ENCODE measurements at regions not wholly inside any gene's neighbourhood (a gene's known extent, or its start where the extent isn't known, plus 50 kb on each side); places are given as distances from the start of the nearest gene placed in this dataset.

- H3K9me3 Mint-ChIP-seq, result no peaks in the 10 kb centered on the region
- H3K36me3 Mint-ChIP-seq (ENCODE audit: low read depth), result no peaks in the 10 kb centered on the region
- no peak for TF ChIP-seq CTCF (IDR thresholded peaks at IDR 0.05; ENCODE audit: unreplicated experiment in 3 of 3)
- H3K27me3 Mint-ChIP-seq (ENCODE audit: low read depth), result no peaks in the 10 kb centered on the region
- H3K4me1 Mint-ChIP-seq, result peaks cover 4% of the 10 kb centered on the region
- H3K27ac Mint-ChIP-seq, result no peak overlapping the region
- no peak overlapping the region for H3K4me3 Mint-ChIP-seq
These were observed 77.5 kb upstream of the SPATA31D4 start for GRCh38 chr9:81850724-81851123.

- no peak overlapping the region for H3K27ac Mint-ChIP-seq
- no peak overlapping the region for H3K4me3 Mint-ChIP-seq
- H3K36me3 Mint-ChIP-seq (ENCODE audit: low read depth), result no peaks in the 10 kb centered on the region
- no peaks in the 10 kb centered on the region for H3K27me3 Mint-ChIP-seq (ENCODE audit: low read depth)
- no peaks in the 10 kb centered on the region for H3K4me1 Mint-ChIP-seq
- no peak for TF ChIP-seq CTCF (IDR thresholded peaks at IDR 0.05; ENCODE audit: unreplicated experiment in 3 of 3)
- H3K9me3 Mint-ChIP-seq, result no peaks in the 10 kb centered on the region
These were observed 76.9 kb upstream of the SPATA31D4 start for GRCh38 chr9:81851340-81851739.

DNA sequence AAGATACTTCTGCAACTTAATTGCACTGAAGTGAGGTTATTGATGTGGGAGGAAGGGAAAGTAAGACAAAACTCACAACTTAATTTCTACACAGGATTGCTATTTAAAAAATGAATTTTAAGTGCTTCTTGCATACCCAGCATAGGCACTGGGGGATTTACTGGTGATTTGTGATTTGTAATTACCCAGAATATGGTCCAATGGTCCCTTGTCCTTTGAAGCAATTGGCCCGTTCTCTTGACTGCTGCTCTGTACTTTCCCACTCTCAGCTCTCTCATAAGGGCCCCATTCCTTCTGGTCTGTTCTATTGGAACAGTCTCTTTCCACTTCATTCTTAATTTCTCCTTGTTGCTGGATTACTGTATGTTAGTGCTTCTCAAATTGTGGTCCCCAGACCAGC is 75.4 kb upstream of the SPATA31D4 start:
- no peak overlapping the region for H3K4me3 Mint-ChIP-seq
- no peaks in the 10 kb centered on the region for H3K9me3 Mint-ChIP-seq
- no peaks in the 10 kb centered on the region for H3K36me3 Mint-ChIP-seq (ENCODE audit: low read depth)
- no peak overlapping the region for H3K27ac Mint-ChIP-seq
- H3K4me1 Mint-ChIP-seq, result no peaks in the 10 kb centered on the region
- H3K27me3 Mint-ChIP-seq (ENCODE audit: low read depth), result no peaks in the 10 kb centered on the region
- TF ChIP-seq CTCF (IDR thresholded peaks at IDR 0.05; ENCODE audit: unreplicated experiment in 3 of 3), result no peak

- Mint-ChIP-seq H3K4me3 (no peak overlapping the region), H3K4me1 (no peaks in the 10 kb centered on the region), H3K27ac (no peak overlapping the region), H3K36me3 (ENCODE audit: low read depth) (no peaks in the 10 kb centered on the region), H3K9me3 (no peaks in the 10 kb centered on the region), H3K27me3 (ENCODE audit: low read depth) (peaks cover 4% of the 10 kb centered on the region)
- no peak for TF ChIP-seq CTCF (IDR thresholded peaks at IDR 0.05; ENCODE audit: unreplicated experiment in 3 of 3)
These were observed 72.7 kb upstream of the SPATA31D4 start for GRCh38 chr9:81855538-81855937.

- Mint-ChIP-seq H3K9me3 (no peaks in the 10 kb centered on the region), H3K27ac (no peak overlapping the region), H3K4me3 (no peak overlapping the region), H3K27me3 (ENCODE audit: low read depth) (peaks cover 7% of the 10 kb centered on the region), H3K36me3 (ENCODE audit: low read depth) (no peaks in the 10 kb centered on the region), H3K4me1 (no peaks in the 10 kb centered on the region)
- no peak for TF ChIP-seq CTCF (IDR thresholded peaks at IDR 0.05; ENCODE audit: unreplicated experiment in 3 of 3)
These were observed 69.4 kb upstream of the SPATA31D4 start for GRCh38 chr9:81858657-81859430.

GRCh38 chr9:81860581-81860980 is 67.6 kb upstream of the SPATA31D4 start:
- no peaks in the 10 kb centered on the region for H3K36me3 Mint-ChIP-seq (ENCODE audit: low read depth)
- TF ChIP-seq CTCF (IDR thresholded peaks at IDR 0.05; ENCODE audit: unreplicated experiment in 3 of 3), result no peak
- no peaks in the 10 kb centered on the region for H3K9me3 Mint-ChIP-seq
- H3K4me3 Mint-ChIP-seq, result no peak overlapping the region
- H3K27me3 Mint-ChIP-seq (ENCODE audit: low read depth), result peaks cover 7% of the 10 kb centered on the region
- no peaks in the 10 kb centered on the region for H3K4me1 Mint-ChIP-seq
- no peak overlapping the region for H3K27ac Mint-ChIP-seq
